Keratinocyte (primary cell): ENCODE measurements at regions not wholly inside any gene's neighbourhood (a gene's known extent, or its start where the extent isn't known, plus 50 kb on each side); places are given as distances from the start of the nearest gene placed in this dataset.

ENCODE experiments used
- DNase-seq: peaks from one replicate; pipeline ENCODE4 v3.0.0-alpha.2; 2011; ENCODE audit warnings: low read depth, missing footprints, low spot score
- FAIRE-seq: peaks from 2 replicates; lab custom pipeline; 2011; peaks lifted over from hg19 to GRCh38; lab: Jason Lieb, UNC
- H2AFZ ChIP-seq: 2 replicates; pipeline ENCODE4 v1.6.0; 2012; ENCODE audit warnings: low read length, control low read depth, inconsistent platforms; ENCODE audit not compliant: control insufficient read depth
- H3K27ac ChIP-seq: 2 replicates; pipeline ENCODE4 v1.5.1; 2011; ENCODE audit warnings: low read length; ENCODE audit not compliant: control insufficient read depth, insufficient read depth
- H3K27me3 ChIP-seq: 3 replicates; pipeline ENCODE4 v1.6.0; 2011; ENCODE audit warnings: low read length; ENCODE audit not compliant: control insufficient read depth, insufficient read depth; ENCODE audit errors: extremely low read depth
- H3K36me3 ChIP-seq, 2 experiments: 2 replicates in 1 of 2; 3 replicates in 1 of 2; pipeline ENCODE4 v1.5.1; 2011; ENCODE audit warnings: low read length in 2 of 2, mild to moderate bottlenecking in 1 of 2; ENCODE audit not compliant: control insufficient read depth in 2 of 2, insufficient read depth in 2 of 2; ENCODE audit errors: extremely low read depth in 1 of 2
- H3K4me1 ChIP-seq: 3 replicates; pipeline ENCODE4 v1.5.1; 2011; ENCODE audit warnings: low read length; ENCODE audit not compliant: control insufficient read depth, insufficient read depth; ENCODE audit errors: extremely low read depth
- H3K4me2 ChIP-seq: 3 replicates; pipeline ENCODE4 v1.6.0; 2011; ENCODE audit warnings: low read depth, low read length; ENCODE audit not compliant: control insufficient read depth, insufficient read depth; ENCODE audit errors: extremely low read depth
- H3K4me3 ChIP-seq, 3 experiments: fragments of 200-600 bp in 1 of 3; sonication (generic) in 1 of 3; 2 replicates in 2 of 3; 3 replicates in 1 of 3; pipeline ENCODE4 v1.5.1; 2011 to 2016; ENCODE audit warnings: low read length in 3 of 3, mild to moderate bottlenecking in 3 of 3, control low read depth in 2 of 3, inconsistent platforms in 1 of 3, low read depth in 1 of 3, mixed read lengths in 1 of 3, mixed run types in 1 of 3, moderate library complexity in 1 of 3; ENCODE audit not compliant: control insufficient read depth in 2 of 3, insufficient read depth in 2 of 3; ENCODE audit errors: extremely low read depth in 1 of 3
- H3K79me2 ChIP-seq: 2 replicates; pipeline ENCODE4 v1.6.0; 2012; ENCODE audit warnings: low read length; ENCODE audit not compliant: control insufficient read depth, insufficient read depth
- H3K9ac ChIP-seq: 3 replicates; pipeline ENCODE4 v1.6.0; 2011; ENCODE audit warnings: low read length; ENCODE audit not compliant: control insufficient read depth, insufficient read depth; ENCODE audit errors: extremely low read depth
- H3K9me1 ChIP-seq: 3 replicates; pipeline ENCODE4 v1.6.0; 2011; ENCODE audit warnings: low read length; ENCODE audit not compliant: control insufficient read depth, insufficient read depth; ENCODE audit errors: extremely low read depth
- H3K9me3 ChIP-seq: 2 replicates; pipeline ENCODE4 v1.5.1; 2012; ENCODE audit warnings: low read depth, low read length; ENCODE audit not compliant: control insufficient read depth
- H4K20me1 ChIP-seq: 3 replicates; pipeline ENCODE4 v1.6.0; 2011; ENCODE audit warnings: low read length; ENCODE audit not compliant: control insufficient read depth, insufficient read depth; ENCODE audit errors: extremely low read depth
- EZH2 ChIP-seq: IDR thresholded peaks from one replicate; pipeline ENCODE4 v1.6.1; 2012; ENCODE audit warnings: inconsistent platforms, mild to moderate bottlenecking, low read length, moderate library complexity
- dilution Hi-C: fragments of 300-500 bp; cut with MboI; formaldehyde crosslinking; loops from one replicate; pipeline ENCODE4 v1.7.0; 2020; ENCODE audit warnings: low sequenced_read_pairs; ENCODE audit not compliant: extremely low pct_ligation_motif_present
- TF ChIP-seq, protein P1 (sequence below), 3 experiments: IDR thresholded peaks in 1 of 3; conservative IDR thresholded peaks in 1 of 3; optimal IDR thresholded peaks in 1 of 3; 2 replicates in 2 of 3; 3 replicates in 1 of 3; pipeline versions ENCODE3 to v1.5.1; 2011; ENCODE audit warnings: low read length in 3 of 3, mild to moderate bottlenecking in 3 of 3, moderate library complexity in 2 of 3, control low read depth in 1 of 3, inconsistent platforms in 1 of 3; ENCODE audit not compliant: insufficient read depth in 2 of 3; ENCODE audit errors: extremely low read depth in 1 of 3

- FAIRE-seq (no peak), DNase-seq (no peak)
- no peak overlapping the region for H3K4me3 ChIP-seq
- no peaks in the 10 kb centered on the region for H3K36me3 ChIP-seq
- dilution Hi-C loops, result no loop called here
- no peaks in the 10 kb centered on the region for H3K27me3 ChIP-seq
- no peaks in the 10 kb centered on the region for H3K4me1 ChIP-seq
- H4K20me1 ChIP-seq, result no peaks in the 10 kb centered on the region
- no peaks in the 10 kb centered on the region for H3K79me2 ChIP-seq
- H3K9me3 ChIP-seq, result no peaks in the 10 kb centered on the region
- no peak overlapping the region for H3K4me2 ChIP-seq
- H3K9me1 ChIP-seq, result no peaks in the 10 kb centered on the region
- no peak for TF ChIP-seq EZH2
- TF ChIP-seq, protein P1, sequence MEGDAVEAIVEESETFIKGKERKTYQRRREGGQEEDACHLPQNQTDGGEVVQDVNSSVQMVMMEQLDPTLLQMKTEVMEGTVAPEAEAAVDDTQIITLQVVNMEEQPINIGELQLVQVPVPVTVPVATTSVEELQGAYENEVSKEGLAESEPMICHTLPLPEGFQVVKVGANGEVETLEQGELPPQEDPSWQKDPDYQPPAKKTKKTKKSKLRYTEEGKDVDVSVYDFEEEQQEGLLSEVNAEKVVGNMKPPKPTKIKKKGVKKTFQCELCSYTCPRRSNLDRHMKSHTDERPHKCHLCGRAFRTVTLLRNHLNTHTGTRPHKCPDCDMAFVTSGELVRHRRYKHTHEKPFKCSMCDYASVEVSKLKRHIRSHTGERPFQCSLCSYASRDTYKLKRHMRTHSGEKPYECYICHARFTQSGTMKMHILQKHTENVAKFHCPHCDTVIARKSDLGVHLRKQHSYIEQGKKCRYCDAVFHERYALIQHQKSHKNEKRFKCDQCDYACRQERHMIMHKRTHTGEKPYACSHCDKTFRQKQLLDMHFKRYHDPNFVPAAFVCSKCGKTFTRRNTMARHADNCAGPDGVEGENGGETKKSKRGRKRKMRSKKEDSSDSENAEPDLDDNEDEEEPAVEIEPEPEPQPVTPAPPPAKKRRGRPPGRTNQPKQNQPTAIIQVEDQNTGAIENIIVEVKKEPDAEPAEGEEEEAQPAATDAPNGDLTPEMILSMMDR (optimal IDR thresholded peaks at IDR 0.05 in 1 of 3, IDR thresholded peaks at IDR 0.05 in 1 of 3, conservative IDR thresholded peaks at IDR 0.05 in 1 of 3; ENCODE audit: extremely low read depth in 1 of 3, insufficient read depth in 2 of 3, low read length in 3 of 3), result no peak
- no peak overlapping the region for H2AFZ ChIP-seq
- no peak overlapping the region for H3K27ac ChIP-seq
- no peak overlapping the region for H3K9ac ChIP-seq
Observed at GRCh38 chr3:154718053-154718452, 288.1 kb upstream of the GPR149 start.

DNA sequence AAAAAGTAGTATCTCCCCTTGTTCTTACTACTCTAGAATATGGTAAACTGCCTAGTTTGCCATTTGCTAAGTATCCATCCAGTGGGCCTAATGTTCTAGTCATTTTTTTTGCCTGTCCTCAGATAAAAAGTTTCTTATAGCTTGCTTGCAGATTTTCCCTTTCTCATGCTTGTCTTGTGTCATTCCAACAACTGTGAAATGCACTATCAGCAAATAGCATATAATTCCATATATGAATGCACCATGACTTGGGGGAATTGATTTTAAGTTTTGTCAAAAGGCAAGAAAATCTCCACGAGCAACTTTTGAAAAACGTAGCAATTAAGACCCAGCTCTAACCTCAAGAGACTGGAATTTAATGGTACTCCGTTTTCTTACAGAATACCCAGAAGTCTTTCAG is 286.2 kb upstream of the GPR149 start:
- Histone ChIP-seq H2AFZ (no peak overlapping the region), H3K9ac (no peak overlapping the region), H3K36me3 (no peaks in the 10 kb centered on the region), H3K79me2 (no peaks in the 10 kb centered on the region), H3K9me3 (no peaks in the 10 kb centered on the region), H3K4me1 (no peaks in the 10 kb centered on the region), H3K27me3 (no peaks in the 10 kb centered on the region), H3K4me2 (no peak overlapping the region), H3K9me1 (no peaks in the 10 kb centered on the region), H3K4me3 (no peak overlapping the region), H3K27ac (no peak overlapping the region), H4K20me1 (no peaks in the 10 kb centered on the region)
- no peak for TF ChIP-seq EZH2
- TF ChIP-seq, protein P1 (optimal IDR thresholded peaks at IDR 0.05 in 1 of 3, IDR thresholded peaks at IDR 0.05 in 1 of 3, conservative IDR thresholded peaks at IDR 0.05 in 1 of 3; ENCODE audit: extremely low read depth in 1 of 3, insufficient read depth in 2 of 3, low read length in 3 of 3), result no peak
- DNase-seq, result no peak
- no peak for FAIRE-seq
- dilution Hi-C loops, result no loop called here
